GM12864 (cell line): ENCODE measurements at regions not wholly inside any gene's neighbourhood (a gene's known extent, or its start where the extent isn't known, plus 50 kb on each side); places are given as distances from the start of the nearest gene placed in this dataset.

Source experiments
- DNase-seq: peaks from one replicate; pipeline ENCODE4 v3.0.0-alpha.2; 2011; ENCODE audit warnings: low read depth
- H3K4me3 ChIP-seq: 2 replicates; pipeline ENCODE4 v1.5.1; 2011; ENCODE audit warnings: mild to moderate bottlenecking, low read depth, low read length, control low read depth
- TF ChIP-seq, protein P1 (sequence below): IDR thresholded peaks from 2 replicates; pipeline ENCODE4 v1.5.1; 2011; ENCODE audit warnings: low read depth, mild to moderate bottlenecking, moderate library complexity, low read length, control low read depth, inconsistent platforms; ENCODE audit errors: missing control alignments

DNA sequence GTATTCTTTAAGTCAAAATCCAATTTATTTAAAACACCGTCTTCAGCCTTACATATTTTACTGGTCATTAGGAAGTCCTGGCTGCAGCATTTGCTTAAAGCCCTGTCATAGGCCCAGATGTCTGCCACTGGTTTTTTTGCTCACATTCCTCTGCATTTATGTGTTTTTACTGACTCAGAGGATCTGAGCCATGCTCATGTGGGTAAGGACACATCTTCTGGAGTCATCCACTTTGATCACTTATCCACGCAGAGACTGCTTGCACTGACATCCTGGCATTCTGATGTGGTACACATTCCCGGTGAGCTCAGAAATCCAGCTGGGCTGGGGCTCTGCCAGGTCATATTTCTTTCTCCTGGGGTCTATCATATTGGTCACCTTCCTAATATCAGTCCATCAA is 531.7 kb upstream of the ARGLU1 start:
- H3K4me3 ChIP-seq, result no peak overlapping the region
- no peak for DNase-seq
- TF ChIP-seq, protein P1, sequence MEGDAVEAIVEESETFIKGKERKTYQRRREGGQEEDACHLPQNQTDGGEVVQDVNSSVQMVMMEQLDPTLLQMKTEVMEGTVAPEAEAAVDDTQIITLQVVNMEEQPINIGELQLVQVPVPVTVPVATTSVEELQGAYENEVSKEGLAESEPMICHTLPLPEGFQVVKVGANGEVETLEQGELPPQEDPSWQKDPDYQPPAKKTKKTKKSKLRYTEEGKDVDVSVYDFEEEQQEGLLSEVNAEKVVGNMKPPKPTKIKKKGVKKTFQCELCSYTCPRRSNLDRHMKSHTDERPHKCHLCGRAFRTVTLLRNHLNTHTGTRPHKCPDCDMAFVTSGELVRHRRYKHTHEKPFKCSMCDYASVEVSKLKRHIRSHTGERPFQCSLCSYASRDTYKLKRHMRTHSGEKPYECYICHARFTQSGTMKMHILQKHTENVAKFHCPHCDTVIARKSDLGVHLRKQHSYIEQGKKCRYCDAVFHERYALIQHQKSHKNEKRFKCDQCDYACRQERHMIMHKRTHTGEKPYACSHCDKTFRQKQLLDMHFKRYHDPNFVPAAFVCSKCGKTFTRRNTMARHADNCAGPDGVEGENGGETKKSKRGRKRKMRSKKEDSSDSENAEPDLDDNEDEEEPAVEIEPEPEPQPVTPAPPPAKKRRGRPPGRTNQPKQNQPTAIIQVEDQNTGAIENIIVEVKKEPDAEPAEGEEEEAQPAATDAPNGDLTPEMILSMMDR, result no peak

DNA sequence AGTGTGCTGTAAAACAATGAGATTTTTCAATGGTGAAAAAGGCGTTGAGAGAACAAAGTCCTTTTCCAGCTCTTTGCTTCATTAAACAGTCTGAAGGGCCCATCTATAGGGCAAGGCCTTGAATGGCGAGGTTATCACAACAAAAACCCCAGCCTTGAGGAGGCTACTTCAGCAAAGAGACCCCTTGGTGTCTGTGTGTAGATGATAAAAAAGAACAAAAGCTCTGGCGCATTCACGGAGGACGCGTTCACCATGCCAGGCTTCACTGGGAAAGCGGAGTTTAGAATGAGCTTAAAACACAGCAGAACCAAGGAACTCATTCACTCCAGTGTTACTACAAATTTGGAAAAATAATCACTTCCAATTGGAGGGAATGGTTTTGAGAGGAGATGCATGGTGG is 530.0 kb upstream of the ARGLU1 start:
- no peak overlapping the region for H3K4me3 ChIP-seq
- TF ChIP-seq, protein P1, result no peak
- no peak for DNase-seq

DNA sequence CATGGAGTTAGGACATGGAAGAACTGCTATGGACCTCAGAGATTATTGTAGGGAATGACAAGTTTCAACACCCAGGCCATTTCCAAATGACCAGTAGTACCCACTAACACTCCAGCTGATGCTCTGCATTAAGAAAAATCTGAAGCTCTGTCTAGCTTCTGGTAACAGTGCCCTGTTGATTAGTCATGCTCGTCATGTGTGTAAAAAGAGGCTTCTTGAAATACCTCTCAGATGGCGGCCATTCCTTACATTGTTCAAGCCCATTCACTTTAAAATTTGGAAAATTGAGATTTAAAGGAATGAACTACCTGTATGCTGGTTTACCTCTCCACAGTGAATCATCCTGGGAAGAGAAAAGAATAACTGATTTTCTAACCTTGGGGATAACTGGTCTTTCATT is 527.9 kb upstream of the ARGLU1 start:
- DNase-seq, result no peak
- no peak overlapping the region for H3K4me3 ChIP-seq
- TF ChIP-seq, protein P1, result no peak

DNA sequence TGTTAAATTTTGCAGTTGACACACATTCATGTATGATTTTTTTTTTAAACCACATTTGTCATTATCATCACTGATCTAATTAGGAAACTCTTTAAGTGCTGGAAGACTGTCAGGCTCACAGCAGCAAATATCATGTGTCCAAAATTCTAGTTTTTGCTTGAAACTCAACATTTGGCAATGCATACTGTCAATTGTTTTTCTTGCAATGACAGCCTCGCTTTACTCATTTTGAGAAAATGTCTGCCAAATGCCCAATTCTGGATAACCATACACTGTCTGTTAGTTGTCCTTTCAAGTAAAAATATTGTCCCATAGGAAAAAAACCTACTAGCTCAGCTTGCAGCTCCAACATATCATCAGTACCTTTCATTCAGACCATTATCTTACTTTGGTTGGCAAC is 523.9 kb upstream of the ARGLU1 start:
- no peak overlapping the region for H3K4me3 ChIP-seq
- DNase-seq, result no peak
- TF ChIP-seq, protein P1, result no peak

DNA sequence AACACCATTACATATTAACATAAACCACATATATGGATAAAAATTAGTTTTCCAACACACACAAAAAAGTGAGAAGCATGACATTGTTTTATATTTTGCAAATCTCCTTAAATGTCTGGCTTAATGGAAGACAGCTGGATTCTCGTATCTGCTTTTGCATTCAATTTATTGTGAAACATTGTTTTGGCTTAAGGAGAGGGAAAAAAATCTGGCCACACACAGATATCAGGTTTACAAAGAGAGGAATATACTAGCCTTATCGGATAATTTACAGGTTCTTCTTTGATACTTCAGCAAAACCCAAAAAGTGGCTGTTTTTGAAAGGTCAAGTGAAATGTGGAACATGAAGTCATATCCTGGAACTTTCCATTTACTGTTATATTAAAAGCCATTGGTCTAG is 523.5 kb upstream of the ARGLU1 start:
- DNase-seq, result no peak
- no peak overlapping the region for H3K4me3 ChIP-seq
- TF ChIP-seq, protein P1, result no peak

DNA sequence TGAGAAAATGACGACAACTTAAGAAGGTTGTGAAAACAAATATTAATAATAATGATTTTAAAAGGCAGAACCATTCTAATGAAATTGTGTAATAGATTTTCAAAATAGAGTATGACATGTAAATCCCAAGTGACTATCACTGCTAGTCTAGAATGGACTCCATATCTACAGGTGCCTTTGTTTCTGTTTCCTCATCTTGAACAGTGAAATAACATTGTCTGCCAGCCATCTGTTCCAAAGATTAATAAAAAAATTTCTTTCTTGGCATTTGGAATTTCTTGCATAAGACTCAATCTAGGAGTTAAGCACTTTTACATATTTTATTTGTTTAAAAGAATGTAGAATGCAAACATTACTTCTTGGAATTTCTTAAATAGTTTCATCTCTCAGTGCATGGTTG is 520.1 kb upstream of the ARGLU1 start:
- TF ChIP-seq, protein P1, result no peak
- no peak overlapping the region for H3K4me3 ChIP-seq
- DNase-seq, result no peak

DNA sequence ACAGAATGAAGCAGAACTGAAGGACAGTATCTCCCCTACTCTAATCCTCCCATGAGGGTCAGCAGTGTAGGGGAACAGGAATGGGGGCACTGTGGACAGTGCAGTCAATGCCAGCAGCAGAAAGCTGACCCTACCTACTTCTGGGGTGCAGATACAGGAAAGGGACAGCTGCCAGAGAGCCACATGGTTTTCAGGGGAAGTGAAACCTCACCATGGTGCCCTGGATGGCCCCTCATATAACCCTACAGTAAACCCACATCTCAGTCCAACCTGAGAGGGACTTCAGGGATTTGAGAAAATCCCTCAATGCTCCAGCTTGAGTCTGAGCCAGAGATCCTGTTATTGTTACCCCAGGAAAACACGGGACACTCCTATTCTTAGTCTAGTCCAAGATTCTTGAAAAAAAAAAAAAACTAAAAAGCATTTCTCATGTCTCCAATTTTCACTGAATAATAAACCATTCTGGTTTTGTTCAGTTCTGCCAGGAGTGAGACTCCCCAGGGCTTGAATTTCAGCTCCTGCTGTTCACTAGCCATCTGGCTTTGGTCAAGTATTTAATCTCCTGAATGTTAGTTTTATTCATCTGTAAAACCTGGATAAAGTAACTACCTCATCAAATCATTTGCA is 511.6 kb upstream of the ARGLU1 start:
- TF ChIP-seq, protein P1, result no peak
- DNase-seq, result no peak
- no peak overlapping the region for H3K4me3 ChIP-seq
